BLaER1 (cell line): ENCODE measurements at regions not wholly inside any gene's neighbourhood (a gene's known extent, or its start where the extent isn't known, plus 50 kb on each side); places are given as distances from the start of the nearest gene placed in this dataset.

Experiments used
- H3K27ac ChIP-seq: shearing (Covaris generic); formaldehyde crosslinking; 2 replicates; pipeline ENCODE4 v1.8.1; 2022
- H3K27me3 ChIP-seq: shearing (Covaris generic); formaldehyde crosslinking; 2 replicates; pipeline ENCODE4 v1.8.1; 2022
- H3K36me3 ChIP-seq: shearing (Covaris generic); formaldehyde crosslinking; 2 replicates; pipeline ENCODE4 v1.8.1; 2022
- H3K4me1 ChIP-seq: shearing (Covaris generic); formaldehyde crosslinking; 2 replicates; pipeline ENCODE4 v1.8.1; 2022
- H3K4me2 ChIP-seq: shearing (Covaris generic); formaldehyde crosslinking; 2 replicates; pipeline ENCODE4 v1.8.1; 2022
- H3K4me3 ChIP-seq: shearing (Covaris generic); formaldehyde crosslinking; 2 replicates; pipeline ENCODE4 v1.8.1; 2022
- H3K9ac ChIP-seq: shearing (Covaris generic); formaldehyde crosslinking; 2 replicates; pipeline ENCODE4 v1.8.1; 2022
- H3K9me3 ChIP-seq: shearing (Covaris generic); formaldehyde crosslinking; 2 replicates; pipeline ENCODE4 v1.8.1; 2022
- H4K20me1 ChIP-seq: shearing (Covaris generic); formaldehyde crosslinking; 2 replicates; pipeline ENCODE4 v1.8.1; 2022
- Cebpa-rat ChIP-seq: shearing (Covaris generic); IDR thresholded peaks from 2 replicates; pipeline ENCODE4 v1.8.1; 2022

GRCh38 chr3:194231929-194232832 is 96.2 kb downstream of the HES1 start:
- H3K27ac ChIP-seq, result no peak overlapping the region
- TF ChIP-seq Cebpa-rat, result 0 out of 2 replicates have a peak, but pooled peaks have one; percentile 30
- H3K27me3 ChIP-seq, result no peaks in the 10 kb centered on the region
- no peaks in the 10 kb centered on the region for H3K36me3 ChIP-seq
- no peaks in the 10 kb centered on the region for H3K4me1 ChIP-seq
- no peaks in the 10 kb centered on the region for H4K20me1 ChIP-seq
- H3K9ac ChIP-seq, result no peak overlapping the region
- H3K4me3 ChIP-seq, result no peak overlapping the region
- no peak overlapping the region for H3K4me2 ChIP-seq
- H3K9me3 ChIP-seq, result peaks cover 5% of the 10 kb centered on the region

DNA sequence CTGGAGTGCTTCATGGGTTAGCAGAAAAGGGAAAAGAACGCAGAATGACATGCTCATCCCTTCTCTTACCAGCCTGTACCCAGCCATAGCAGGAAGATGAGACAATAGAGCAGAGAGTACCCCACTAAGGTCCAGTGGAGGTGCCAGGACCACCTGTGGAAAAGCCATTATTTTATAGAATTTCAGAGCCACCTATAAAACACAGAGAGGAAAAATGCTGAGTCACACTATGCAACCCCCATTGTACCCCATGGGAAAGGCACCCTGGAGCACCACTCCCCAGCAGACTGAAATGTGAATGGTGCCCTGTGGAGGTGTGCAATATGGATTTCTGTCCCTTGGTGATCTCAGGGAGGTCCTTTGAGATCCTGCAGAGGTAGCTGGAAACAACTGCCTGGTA is 97.2 kb downstream of the HES1 start:
- Histone ChIP-seq H3K9me3 (peaks cover 5% of the 10 kb centered on the region), H4K20me1 (no peaks in the 10 kb centered on the region), H3K9ac (no peak overlapping the region), H3K4me3 (no peak overlapping the region), H3K27ac (no peak overlapping the region), H3K4me1 (no peaks in the 10 kb centered on the region), H3K36me3 (no peaks in the 10 kb centered on the region), H3K27me3 (no peaks in the 10 kb centered on the region), H3K4me2 (no peak overlapping the region)
- TF ChIP-seq Cebpa-rat, result no peak

- H3K27me3 ChIP-seq, result no peaks in the 10 kb centered on the region
- no peak overlapping the region for H3K4me2 ChIP-seq
- H3K4me1 ChIP-seq, result no peaks in the 10 kb centered on the region
- no peak overlapping the region for H3K27ac ChIP-seq
- H3K9ac ChIP-seq, result no peak overlapping the region
- no peaks in the 10 kb centered on the region for H4K20me1 ChIP-seq
- no peak overlapping the region for H3K4me3 ChIP-seq
- TF ChIP-seq Cebpa-rat, result no peak
- H3K36me3 ChIP-seq, result no peaks in the 10 kb centered on the region
- peaks cover 5% of the 10 kb centered on the region for H3K9me3 ChIP-seq
Observed at GRCh38 chr3:194235160-194235559, 99.2 kb downstream of the HES1 start.

DNA sequence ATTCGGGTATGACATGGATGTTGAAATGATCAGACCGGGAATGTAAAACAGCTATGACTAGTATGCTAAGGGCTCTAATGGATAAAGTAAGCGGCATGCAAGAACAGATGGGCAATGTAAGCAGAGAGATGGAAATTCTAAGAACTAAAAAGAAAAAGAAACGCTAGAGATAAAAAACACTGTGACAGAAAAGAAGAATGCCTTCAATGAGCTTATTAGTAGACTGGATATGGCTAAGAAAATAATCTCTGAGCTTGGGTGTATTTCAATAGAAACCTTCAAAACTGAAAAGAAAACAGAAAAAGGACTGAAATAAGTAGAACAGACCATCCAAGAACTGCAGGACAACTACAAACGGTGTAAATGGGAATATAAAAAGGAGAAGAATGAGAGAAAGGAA is 101.2 kb downstream of the HES1 start:
- Histone ChIP-seq H3K9ac (no peak overlapping the region), H3K36me3 (no peaks in the 10 kb centered on the region), H3K27ac (no peak overlapping the region), H3K4me2 (no peak overlapping the region), H3K27me3 (no peaks in the 10 kb centered on the region), H4K20me1 (no peaks in the 10 kb centered on the region), H3K4me3 (no peak overlapping the region), H3K4me1 (no peaks in the 10 kb centered on the region), H3K9me3 (peaks cover 5% of the 10 kb centered on the region)
- TF ChIP-seq Cebpa-rat, result no peak

GRCh38 chr3:194240766-194241165 is 104.8 kb downstream of the HES1 start:
- Histone ChIP-seq H3K9ac (no peak overlapping the region), H3K36me3 (no peaks in the 10 kb centered on the region), H3K4me2 (no peak overlapping the region), H3K4me1 (no peaks in the 10 kb centered on the region), H4K20me1 (no peaks in the 10 kb centered on the region), H3K27ac (no peak overlapping the region), H3K9me3 (peaks cover 5% of the 10 kb centered on the region), H3K4me3 (no peak overlapping the region), H3K27me3 (no peaks in the 10 kb centered on the region)
- TF ChIP-seq Cebpa-rat, result no peak

DNA sequence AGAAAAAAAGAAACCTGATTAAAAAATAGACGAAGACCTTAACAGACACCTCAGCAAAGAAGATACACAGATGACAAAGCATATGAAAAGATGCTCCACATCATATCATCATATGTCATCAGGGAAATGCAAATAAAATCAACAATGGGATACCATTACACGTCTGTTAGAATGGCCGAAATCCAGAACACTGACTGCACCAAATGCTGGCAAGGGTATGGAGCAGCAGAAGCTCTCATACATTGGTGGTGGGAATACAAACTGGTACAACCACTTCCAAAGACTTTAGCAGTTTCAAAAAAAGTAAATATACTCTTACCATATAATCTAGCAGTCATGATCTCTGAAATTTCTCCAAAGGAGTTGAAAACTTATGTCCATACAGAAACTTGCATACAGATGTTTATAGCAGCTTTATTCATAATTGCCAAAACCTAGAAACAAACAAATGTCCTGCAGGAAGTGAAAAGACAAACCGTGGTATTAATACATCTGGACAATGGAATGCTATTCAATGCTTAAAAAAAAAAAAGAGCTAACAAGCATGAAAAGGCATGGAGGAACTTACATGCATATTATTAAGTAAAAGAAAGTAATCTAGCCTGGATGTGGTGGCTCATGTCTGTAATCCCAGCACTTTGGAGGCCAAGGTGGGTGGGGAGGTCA is 107.4 kb downstream of the HES1 start:
- TF ChIP-seq Cebpa-rat, result no peak
- no peaks in the 10 kb centered on the region for H4K20me1 ChIP-seq
- H3K27me3 ChIP-seq, result no peaks in the 10 kb centered on the region
- no peak overlapping the region for H3K4me2 ChIP-seq
- no peaks in the 10 kb centered on the region for H3K36me3 ChIP-seq
- H3K9me3 ChIP-seq, result no peaks in the 10 kb centered on the region
- H3K4me1 ChIP-seq, result no peaks in the 10 kb centered on the region
- H3K4me3 ChIP-seq, result no peak overlapping the region
- no peak overlapping the region for H3K27ac ChIP-seq
- H3K9ac ChIP-seq, result no peak overlapping the region

DNA sequence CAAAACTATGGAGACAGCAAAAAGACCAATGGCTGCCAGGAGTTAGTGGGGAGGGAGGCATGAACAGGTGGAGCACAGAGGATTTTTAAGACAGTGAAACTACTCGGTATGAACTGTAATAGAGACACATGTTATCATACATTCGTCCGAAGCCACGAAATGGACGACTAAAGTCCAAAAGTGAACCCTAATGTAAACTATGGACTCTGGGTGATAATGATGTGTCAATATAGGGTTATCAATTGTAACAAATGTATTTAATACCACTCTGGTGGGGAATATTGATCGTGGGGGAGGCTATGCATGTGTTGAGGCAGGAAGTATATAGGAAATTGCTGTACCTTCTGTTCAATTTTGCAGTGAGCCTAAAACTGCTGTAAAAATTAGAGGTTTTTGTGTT is 107.0 kb downstream of the CPN2 start:
- Histone ChIP-seq H3K27ac (no peak overlapping the region), H3K4me3 (no peak overlapping the region), H3K4me1 (0 out of 2 replicates have a peak, but pooled peaks cover under 1% of the 10 kb centered on the region), H3K4me2 (no peak overlapping the region), H4K20me1 (no peaks in the 10 kb centered on the region), H3K36me3 (no peaks in the 10 kb centered on the region), H3K27me3 (peaks cover 8% of the 10 kb centered on the region), H3K9me3 (no peaks in the 10 kb centered on the region), H3K9ac (no peak overlapping the region)
- TF ChIP-seq Cebpa-rat, result no peak

DNA sequence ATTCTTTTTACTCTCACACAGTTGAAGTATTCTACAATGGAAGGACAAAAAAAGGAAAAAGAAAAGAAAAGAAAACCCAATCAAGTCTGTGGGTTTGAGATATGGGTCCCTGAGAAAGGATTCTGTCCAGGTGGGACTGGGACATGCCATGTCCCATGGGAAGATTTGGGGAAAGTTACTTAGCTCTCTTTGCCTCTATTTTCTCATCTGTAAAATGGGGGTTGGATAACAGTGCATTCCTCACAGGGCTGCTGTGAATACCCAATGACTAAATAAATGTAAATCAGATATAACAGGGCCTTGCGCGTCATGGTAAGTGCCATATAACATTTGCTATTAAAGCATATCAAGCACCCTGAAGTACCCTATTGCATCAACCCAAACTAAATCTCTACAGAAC is 105.7 kb downstream of the CPN2 start:
- no peak overlapping the region for H3K4me3 ChIP-seq
- peaks cover 13% of the 10 kb centered on the region for H3K4me1 ChIP-seq
- peaks cover 21% of the 10 kb centered on the region for H3K27me3 ChIP-seq
- H3K4me2 ChIP-seq, result no peak overlapping the region
- H4K20me1 ChIP-seq, result no peaks in the 10 kb centered on the region
- H3K9ac ChIP-seq, result no peak overlapping the region
- no peak for TF ChIP-seq Cebpa-rat
- no peaks in the 10 kb centered on the region for H3K9me3 ChIP-seq
- no peaks in the 10 kb centered on the region for H3K36me3 ChIP-seq
- H3K27ac ChIP-seq, result no peak overlapping the region

DNA sequence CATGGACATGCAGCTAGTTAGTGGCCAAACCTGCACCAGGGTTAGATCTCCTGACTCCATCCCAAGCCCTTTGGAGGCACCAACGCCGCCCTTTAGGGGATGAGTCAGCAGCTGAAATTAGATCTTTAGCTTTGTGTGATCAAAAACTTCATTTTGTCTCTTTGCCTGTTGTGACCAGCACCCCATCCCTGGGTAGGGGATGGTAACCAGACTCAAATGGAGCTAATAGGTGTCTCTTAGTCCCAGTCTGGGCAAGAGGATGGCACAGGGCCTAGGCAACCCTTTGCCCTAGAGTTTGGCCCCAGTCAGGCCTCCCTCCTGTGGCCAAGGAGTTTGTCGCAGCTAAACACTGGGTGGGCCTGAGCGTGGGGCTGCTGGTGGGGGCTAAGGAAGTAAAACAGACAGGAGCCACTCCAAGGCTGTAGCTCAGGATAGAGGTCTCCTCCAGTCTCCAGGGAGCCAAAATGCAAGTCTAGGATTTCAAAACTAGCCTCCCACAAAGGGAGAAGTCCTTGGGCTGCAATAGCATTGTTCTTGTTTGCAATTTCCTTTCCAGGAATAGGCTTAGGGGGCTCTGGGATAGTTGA is 105.1 kb downstream of the CPN2 start:
- H3K4me2 ChIP-seq, result no peak overlapping the region

More for the DNA sequence above, 105.1 kb downstream of the CPN2 start:
- TF ChIP-seq Cebpa-rat, result no peak
- peaks cover 19% of the 10 kb centered on the region for H3K4me1 ChIP-seq
- no peaks in the 10 kb centered on the region for H3K36me3 ChIP-seq
- peaks cover 25% of the 10 kb centered on the region for H3K27me3 ChIP-seq
- H4K20me1 ChIP-seq, result no peaks in the 10 kb centered on the region
- no peak overlapping the region for H3K4me3 ChIP-seq
- H3K9ac ChIP-seq, result no peak overlapping the region
- no peak overlapping the region for H3K27ac ChIP-seq
- no peaks in the 10 kb centered on the region for H3K9me3 ChIP-seq
